Lower lobe of right lung (tissue), 2 donors: ENCODE measurements at regions not wholly inside any gene's neighbourhood (a gene's known extent, or its start where the extent isn't known, plus 50 kb on each side); places are given as distances from the start of the nearest gene placed in this dataset.
"Not testable (repeated sequence)": the region's sequence is repeated elsewhere in the genome, so short reads cannot be mapped to it uniquely, and the experiment has no call there.

Experiments used
- ATAC-seq, 2 donors: fragments of 200-7000 bp; cut with Tn5 transposase; one replicate each; pipeline ENCODE4 v1.9.1; 2020 to 2022; ENCODE audit warnings: mild to moderate bottlenecking in 2 of 2, moderate library complexity in 2 of 2
- DNase-seq: peaks from one replicate; pipeline ENCODE4 v3.0.0-alpha.2; 2020
- H3K27ac ChIP-seq: fragments of 200-600 bp; one replicate; pipeline ENCODE4 v1.8.0; 2022
- H3K27me3 ChIP-seq: fragments of 200-600 bp; one replicate; pipeline ENCODE4 v1.8.0; 2022; ENCODE audit warnings: low read depth
- H3K36me3 ChIP-seq: fragments of 200-600 bp; one replicate; pipeline ENCODE4 v1.8.0; 2022; ENCODE audit warnings: mild to moderate bottlenecking
- H3K4me1 ChIP-seq: fragments of 200-600 bp; one replicate; pipeline ENCODE4 v1.8.0; 2022
- H3K4me3 ChIP-seq: fragments of 200-600 bp; one replicate; pipeline ENCODE4 v1.8.0; 2022; ENCODE audit warnings: mild to moderate bottlenecking
- H3K9me3 ChIP-seq: fragments of 200-600 bp; one replicate; pipeline ENCODE4 v1.8.0; 2022
- intact Hi-C: fragments of 100-400 bp; cut with DNase I; formaldehyde crosslinking; loops from one replicate; pipeline ENCODE4 v1.11.0; 2022
- TF ChIP-seq, protein P1 (sequence below): fragments of 200-600 bp; IDR thresholded peaks from one replicate; pipeline ENCODE4 v1.8.0; 2022; ENCODE audit warnings: antibody characterized with exemption, mild to moderate bottlenecking
- donor health status: DM: no; HTN: yes; CAD: no; lungs with severe emphysema.

DNA sequence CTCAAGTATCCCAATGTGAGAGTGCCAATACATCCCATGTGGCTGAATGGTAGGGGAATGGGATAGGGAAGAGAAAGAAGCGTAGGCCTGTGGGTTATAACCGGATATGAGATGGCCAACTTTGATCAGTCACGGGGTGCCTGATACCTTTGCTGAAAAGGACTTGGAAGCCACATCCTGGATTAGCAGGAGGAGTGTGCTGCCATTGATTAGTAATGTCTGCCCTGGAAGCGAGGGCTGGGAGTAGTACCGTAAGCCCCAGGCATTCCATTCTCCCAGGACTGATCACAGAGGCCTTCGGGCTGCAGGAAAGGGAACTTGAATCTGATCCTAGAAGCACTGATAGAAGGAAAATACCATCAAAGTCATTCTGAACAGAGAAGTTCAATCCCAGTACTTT is 218.5 kb downstream of the TFCP2L1 start:
- H3K4me1 ChIP-seq: no peaks in the 10 kb centered on the region
- intact Hi-C loops: no loop called here
- no peak overlapping the region for H3K4me3 ChIP-seq
- no peaks in the 10 kb centered on the region for H3K9me3 ChIP-seq
- peaks cover 23% of the 10 kb centered on the region for H3K27me3 ChIP-seq
- no peak for DNase-seq
- ATAC-seq: no peak
- no peaks in the 10 kb centered on the region for H3K36me3 ChIP-seq
- TF ChIP-seq, protein P1, sequence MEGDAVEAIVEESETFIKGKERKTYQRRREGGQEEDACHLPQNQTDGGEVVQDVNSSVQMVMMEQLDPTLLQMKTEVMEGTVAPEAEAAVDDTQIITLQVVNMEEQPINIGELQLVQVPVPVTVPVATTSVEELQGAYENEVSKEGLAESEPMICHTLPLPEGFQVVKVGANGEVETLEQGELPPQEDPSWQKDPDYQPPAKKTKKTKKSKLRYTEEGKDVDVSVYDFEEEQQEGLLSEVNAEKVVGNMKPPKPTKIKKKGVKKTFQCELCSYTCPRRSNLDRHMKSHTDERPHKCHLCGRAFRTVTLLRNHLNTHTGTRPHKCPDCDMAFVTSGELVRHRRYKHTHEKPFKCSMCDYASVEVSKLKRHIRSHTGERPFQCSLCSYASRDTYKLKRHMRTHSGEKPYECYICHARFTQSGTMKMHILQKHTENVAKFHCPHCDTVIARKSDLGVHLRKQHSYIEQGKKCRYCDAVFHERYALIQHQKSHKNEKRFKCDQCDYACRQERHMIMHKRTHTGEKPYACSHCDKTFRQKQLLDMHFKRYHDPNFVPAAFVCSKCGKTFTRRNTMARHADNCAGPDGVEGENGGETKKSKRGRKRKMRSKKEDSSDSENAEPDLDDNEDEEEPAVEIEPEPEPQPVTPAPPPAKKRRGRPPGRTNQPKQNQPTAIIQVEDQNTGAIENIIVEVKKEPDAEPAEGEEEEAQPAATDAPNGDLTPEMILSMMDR: no peak
- no peak overlapping the region for H3K27ac ChIP-seq

GRCh38 chr2:121068851-121069250 is 216.2 kb downstream of the TFCP2L1 start:
- intact Hi-C loops: no loop called here
- Histone ChIP-seq H3K27ac (no peak overlapping the region), H3K9me3 (no peaks in the 10 kb centered on the region), H3K27me3 (peaks cover 28% of the 10 kb centered on the region), H3K4me3 (no peak overlapping the region), H3K4me1 (no peaks in the 10 kb centered on the region), H3K36me3 (no peaks in the 10 kb centered on the region)
- ATAC-seq: no peak
- TF ChIP-seq, protein P1: no peak
- no peak for DNase-seq

- ATAC-seq: no peak
- Histone ChIP-seq H3K4me1 (no peaks in the 10 kb centered on the region), H3K9me3 (no peaks in the 10 kb centered on the region), H3K27me3 (peaks cover 28% of the 10 kb centered on the region), H3K27ac (no peak overlapping the region), H3K4me3 (no peak overlapping the region), H3K36me3 (no peaks in the 10 kb centered on the region)
- intact Hi-C loops: no loop called here
- DNase-seq: no peak
- TF ChIP-seq, protein P1: no peak
Observed at GRCh38 chr2:121069434-121069969, 215.5 kb downstream of the TFCP2L1 start.

- H3K27me3 ChIP-seq: peaks cover 30% of the 10 kb centered on the region
- H3K4me1 ChIP-seq, ATAC-seq, DNase-seq, H3K36me3 ChIP-seq, H3K9me3 ChIP-seq, H3K4me3 ChIP-seq, intact Hi-C loops, H3K27ac ChIP-seq: not testable (repeated sequence)
Observed at GRCh38 chr2:121070061-121070460, 214.9 kb downstream of the TFCP2L1 start.

- no peaks in the 10 kb centered on the region for H3K4me1 ChIP-seq
- no peaks in the 10 kb centered on the region for H3K9me3 ChIP-seq
- H3K4me3 ChIP-seq: no peak overlapping the region
- ATAC-seq (peak; percentile 66 to 69), DNase-seq (peak; percentile 69)
- intact Hi-C loops: no loop called here
- no peak overlapping the region for H3K27ac ChIP-seq
- no peaks in the 10 kb centered on the region for H3K36me3 ChIP-seq
- peaks cover 34% of the 10 kb centered on the region for H3K27me3 ChIP-seq
- TF ChIP-seq, protein P1: peak; percentile 93
Observed at GRCh38 chr2:121071034-121071504, 213.9 kb downstream of the TFCP2L1 start.

DNA sequence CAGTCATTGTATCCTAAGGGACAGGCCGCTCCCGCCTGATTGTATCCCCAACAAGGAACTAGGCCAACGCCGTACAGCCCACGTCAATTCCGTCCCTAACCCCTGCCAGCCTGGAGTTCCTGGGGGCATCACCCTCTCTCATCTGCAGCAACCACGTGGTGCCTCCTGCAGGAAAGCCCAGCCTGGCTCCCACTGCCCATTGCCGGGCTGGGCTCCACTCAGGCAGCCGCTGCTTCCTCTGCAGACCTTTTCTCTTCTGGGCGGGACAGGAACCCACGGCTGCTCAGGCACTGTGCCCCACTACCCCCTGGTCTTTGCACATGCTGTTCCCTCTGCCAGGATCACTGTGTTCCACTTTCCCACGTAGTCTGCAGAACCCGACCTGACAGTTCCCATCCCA is 212.2 kb downstream of the TFCP2L1 start:
- TF ChIP-seq, protein P1: no peak
- Histone ChIP-seq H3K36me3 (no peaks in the 10 kb centered on the region), H3K27ac (no peak overlapping the region), H3K4me1 (no peaks in the 10 kb centered on the region), H3K4me3 (no peak overlapping the region), H3K9me3 (no peaks in the 10 kb centered on the region), H3K27me3 (peaks cover 48% of the 10 kb centered on the region)
- DNase-seq (no peak), ATAC-seq (no peak)
- intact Hi-C loops: no loop called here
